ENCODE measurements at regions not wholly inside any gene's neighbourhood (a gene's known extent, or its start where the extent isn't known, plus 50 kb on each side); places are given as distances from the start of the nearest gene placed in this dataset.
A peak's percentile ranks its signal among the peaks of the same experiment; 100 is the strongest.

DNA sequence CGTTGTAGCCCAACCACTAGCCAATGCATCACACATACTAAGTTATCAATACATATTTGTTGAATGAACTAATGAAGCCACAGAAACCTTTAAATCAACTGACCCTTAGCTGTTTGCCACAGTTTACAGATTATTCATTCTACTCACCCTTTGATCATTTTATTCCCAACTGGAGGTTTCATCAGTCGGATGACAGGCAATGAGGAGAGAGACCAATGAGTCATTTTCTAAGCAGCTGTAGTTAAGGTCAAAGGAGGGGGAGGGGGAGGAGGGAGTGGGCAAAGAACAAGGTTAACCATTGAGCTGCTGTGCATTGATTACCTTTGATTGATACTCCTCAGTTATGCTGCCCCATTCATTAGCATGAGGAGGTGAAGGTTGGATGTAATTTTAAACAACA lies 469.5 kb downstream of the VRK1 start:
- peak; percentile 39 for DNase-seq (ENCODE audit: extremely low spot score)
- no peak overlapping the region for H3K27ac ChIP-seq (replicated peaks in 1 of 4)
- TF ChIP-seq POLR2AphosphoS5 (IDR thresholded peaks at IDR 0.05), result no peak
- no peak for TF ChIP-seq POLR2A (IDR thresholded peaks at IDR 0.05; ENCODE audit: low read depth)
- TF ChIP-seq EP300 (IDR thresholded peaks at IDR 0.05), result no peak
- no peak for TF ChIP-seq CTCF (IDR thresholded peaks at IDR 0.05)
- no peaks in the 10 kb centered on the region for H3K4me1 ChIP-seq
- intact Hi-C loops (cut with DNase I), result no loop called here
- H3K27me3 ChIP-seq, result peaks cover 0 to 3% (median 0%) of the 10 kb centered on the region in 4 donors
- H3K36me3 ChIP-seq, result no peaks in the 10 kb centered on the region
- 36% methylated on average over 2 of the region's 2 CpGs for WGBS
- no peaks in the 10 kb centered on the region for H3K9me3 ChIP-seq
- no peak overlapping the region for H3K4me3 ChIP-seq

GRCh38 chr14:97267509-97267908 lies 470.3 kb downstream of the VRK1 start:
- DNase-seq (ENCODE audit: extremely low spot score), result peak; percentile 2
- peaks cover 0 to 3% (median 0%) of the 10 kb centered on the region in 4 donors for H3K27me3 ChIP-seq
- intact Hi-C loops (cut with DNase I), result no loop called here
- no peak overlapping the region for H3K4me3 ChIP-seq
- no peak overlapping the region for H3K27ac ChIP-seq (replicated peaks in 1 of 4)
- no peaks in the 10 kb centered on the region for H3K36me3 ChIP-seq
- H3K4me1 ChIP-seq, result no peaks in the 10 kb centered on the region
- TF ChIP-seq CTCF (IDR thresholded peaks at IDR 0.05) (no peak), POLR2A (IDR thresholded peaks at IDR 0.05; ENCODE audit: low read depth) (no peak), EP300 (IDR thresholded peaks at IDR 0.05) (no peak), POLR2AphosphoS5 (IDR thresholded peaks at IDR 0.05) (no peak)
- no peaks in the 10 kb centered on the region for H3K9me3 ChIP-seq

- H3K27me3 ChIP-seq, result peaks cover 0 to 3% (median 0%) of the 10 kb centered on the region in 4 donors
- no peak for TF ChIP-seq POLR2AphosphoS5 (IDR thresholded peaks at IDR 0.05)
- no peak for TF ChIP-seq EP300 (IDR thresholded peaks at IDR 0.05)
- no peak for TF ChIP-seq CTCF (IDR thresholded peaks at IDR 0.05)
- TF ChIP-seq POLR2A (IDR thresholded peaks at IDR 0.05; ENCODE audit: low read depth), result no peak
- H3K27ac ChIP-seq (replicated peaks in 1 of 4), result no peak overlapping the region
- intact Hi-C loops (cut with DNase I), result no loop called here
- no peaks in the 10 kb centered on the region for H3K36me3 ChIP-seq
- peak; percentile 50 for DNase-seq (ENCODE audit: extremely low spot score)
- H3K9me3 ChIP-seq, result no peaks in the 10 kb centered on the region
- 79% methylated on average over 2 of the region's 2 CpGs for WGBS
- no peaks in the 10 kb centered on the region for H3K4me1 ChIP-seq
- H3K4me3 ChIP-seq, result no peak overlapping the region
Observed at GRCh38 chr14:97268097-97268496, 470.9 kb downstream of the VRK1 start.

- H3K4me3 ChIP-seq, result no peak overlapping the region
- TF ChIP-seq POLR2A (IDR thresholded peaks at IDR 0.05; ENCODE audit: low read depth) (no peak), CTCF (IDR thresholded peaks at IDR 0.05) (no peak), POLR2AphosphoS5 (IDR thresholded peaks at IDR 0.05) (no peak), EP300 (IDR thresholded peaks at IDR 0.05) (no peak)
Observed at GRCh38 chr14:97270308-97270707, 473.1 kb downstream of the VRK1 start.

GRCh38 chr14:97271451-97271960 lies 474.3 kb downstream of the VRK1 start:
- TF ChIP-seq CTCF (IDR thresholded peaks at IDR 0.05), result no peak
- TF ChIP-seq POLR2A (IDR thresholded peaks at IDR 0.05; ENCODE audit: low read depth), result no peak
- TF ChIP-seq POLR2AphosphoS5 (IDR thresholded peaks at IDR 0.05), result no peak
- TF ChIP-seq EP300 (IDR thresholded peaks at IDR 0.05), result no peak
- H3K4me3 ChIP-seq, result no peak overlapping the region
- intact Hi-C loops (cut with DNase I), result no loop called here
- DNase-seq (ENCODE audit: extremely low spot score), result peak; percentile 39
- no peaks in the 10 kb centered on the region for H3K4me1 ChIP-seq
- WGBS, result 72% methylated on average over 8 of the region's 8 CpGs
- H3K27ac ChIP-seq (replicated peaks in 1 of 4), result no peak overlapping the region
- H3K9me3 ChIP-seq, result no peaks in the 10 kb centered on the region
- H3K27me3 ChIP-seq, result peaks cover 0 to 20% (median 0%) of the 10 kb centered on the region in 4 donors
- no peaks in the 10 kb centered on the region for H3K36me3 ChIP-seq

More at GRCh38 chr14:97270308-97270707, 473.1 kb downstream of the VRK1 start:
- no peaks in the 10 kb centered on the region for H3K9me3 ChIP-seq
- no peaks in the 10 kb centered on the region for H3K36me3 ChIP-seq
- WGBS, result 73% methylated on average over 4 of the region's 4 CpGs
- peak; percentile 62 for DNase-seq (ENCODE audit: extremely low spot score)
- no peak overlapping the region for H3K27ac ChIP-seq (replicated peaks in 1 of 4)
- no peaks in the 10 kb centered on the region for H3K4me1 ChIP-seq
- H3K27me3 ChIP-seq, result peaks cover 0 to 13% (median 0%) of the 10 kb centered on the region in 4 donors
- intact Hi-C loops (cut with DNase I), result no loop called here
